Heart right ventricle (tissue), 16 donors: ENCODE measurements at regions not wholly inside any gene's neighbourhood (a gene's known extent, or its start where the extent isn't known, plus 50 kb on each side); places are given as distances from the start of the nearest gene placed in this dataset.

ENCODE experiments used
- ATAC-seq, 8 donors: fragments of 200-7000 bp; cut with Tn5 transposase; one replicate each; pipeline ENCODE4 v1.9.1; 2020; ENCODE audit warnings: mild to moderate bottlenecking in 8 of 8, moderate library complexity in 8 of 8, moderate number of reproducible peaks in 1 of 8
- DNase-seq, 2 donors: peaks; one replicate each; pipeline ENCODE4 v3.0.0-alpha.2; 2020
- H3K27ac ChIP-seq, 10 donors: fragments of 200-600 bp; sonication (generic) in 2 of 10; one replicate each; pipeline versions ENCODE4 v1.5.0 to v1.8.0; 2020 to 2022; ENCODE audit warnings: mild to moderate bottlenecking in 3 of 10
- H3K27me3 ChIP-seq, 7 donors: fragments of 200-600 bp; one replicate each; pipeline ENCODE4 v1.8.0; 2021 to 2022; ENCODE audit warnings: mild to moderate bottlenecking in 2 of 7
- H3K36me3 ChIP-seq, 9 donors: fragments of 200-600 bp; sonication (generic) in 1 of 9; one replicate each; pipeline versions ENCODE4 v1.5.0 to v1.8.0; 2020 to 2022; ENCODE audit warnings: mild to moderate bottlenecking in 2 of 9
- H3K4me1 ChIP-seq, 9 donors: fragments of 200-600 bp; sonication (generic) in 1 of 9; one replicate each; pipeline versions ENCODE4 v1.5.0 to v1.8.0; 2020 to 2022; ENCODE audit warnings: mild to moderate bottlenecking in 4 of 9
- H3K4me3 ChIP-seq, 10 donors: fragments of 200-600 bp; sonication (generic) in 2 of 10; one replicate each; pipeline versions ENCODE4 v1.5.0 to v1.8.0; 2020 to 2022; ENCODE audit warnings: mild to moderate bottlenecking in 7 of 10, moderate library complexity in 2 of 10
- H3K9me3 ChIP-seq, 11 donors: fragments of 200-600 bp in 10 of 11; sonication (generic) in 2 of 11; one replicate each; pipeline versions ENCODE4 v1.5.0 to v1.8.0; 2013 to 2022; ENCODE audit warnings: mild to moderate bottlenecking in 2 of 11, control low read depth in 1 of 11, moderate library complexity in 1 of 11
- WGBS, 2 donors: extraction: QIAGEN DNeasy Blood & Tissue Kit; methylation state at CpG; one replicate each; pipeline ENCODE4 v1.1.7; 2013; ENCODE audit warnings: inconsistent platforms in 1 of 2; 5-methylcytosine and 5-hydroxymethylcytosine counted together
- intact Hi-C, 10 donors: fragments of 100-400 bp; cut with DNase I; formaldehyde crosslinking; loops; one replicate each; pipeline versions ENCODE4 v1.11.1 to v1.14.2; 2022
- TF ChIP-seq, protein P1 (sequence below), 9 donors: fragments of 200-600 bp; sonication (generic) in 2 of 9; IDR thresholded peaks; one replicate each; pipeline versions ENCODE4 v1.5.0 to v1.8.0; 2021 to 2022; ENCODE audit warnings: antibody characterized with exemption in 9 of 9, mild to moderate bottlenecking in 5 of 9, moderate library complexity in 1 of 9
- donor health status: Arrhythmogenic right ventricular cardiomyopathy.
- donor health status: ischemic (EF 13 %, LVEDD 7.1; RV severe dilation, severe dysfunction).
- donor health status: healthy with polysubstance abuse.
- donor health status: DM: no; HTN: yes; CAD: no.
- donor health status: DM: no; HTN: no; CAD: no.
- donor health status: ischemic (EF 25% LVEDD 6.9; RV normal size, moderate dysfunction).
- donor health status: ischemic (EF 25% LVEDD 5.7; RV mildly dilated, moderate dysfunction).
- donor health status: healthy.
- donor health status: DM: yes; HTN: yes; CAD: no.
- donor health status: Ischemic cardiomyopathy.
- donor health status: ischemic (EF 35%, LVEDD 5.7; RV mildly dilated, moderate dysfunction).
- donor health status: nonischemic (EF 11% LVEDD 7.7; RV severe dilation, severe dysfunction).
- donor health status: DM: yes; HTN: yes; CAD: no.
- donor health status: PGD.
- donor health status: ischemic (EF 29% LVEDD 5.4; RV normal size, mild dysfunction).
- donor health status: nonischemic (EF 23%, LVEDD 6.1; RV moderate dilation, normal function).

DNA sequence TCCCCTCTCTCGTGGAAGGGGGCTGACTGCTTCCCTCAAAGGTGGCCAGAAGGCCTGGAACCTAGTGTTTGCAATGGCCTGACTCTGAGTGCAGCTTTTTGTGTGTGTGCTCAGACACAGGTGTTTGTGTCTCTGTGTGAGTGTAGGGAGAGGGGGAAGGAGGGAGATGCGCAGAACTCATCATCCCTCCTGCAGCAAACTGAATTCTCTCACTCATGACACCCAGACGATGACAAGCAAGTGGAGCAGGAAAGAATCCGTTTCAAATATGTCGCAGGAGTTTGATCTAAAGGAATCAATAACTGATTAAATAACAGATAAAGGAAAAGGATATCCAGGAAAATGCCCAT is 101.4 kb downstream of the TNFAIP3 start:
- no peak for DNase-seq
- H3K4me3 ChIP-seq: no peak overlapping the region
- H3K27ac ChIP-seq: peak overlapping the region in 1 of 10 donors; percentile 41
- TF ChIP-seq, protein P1, sequence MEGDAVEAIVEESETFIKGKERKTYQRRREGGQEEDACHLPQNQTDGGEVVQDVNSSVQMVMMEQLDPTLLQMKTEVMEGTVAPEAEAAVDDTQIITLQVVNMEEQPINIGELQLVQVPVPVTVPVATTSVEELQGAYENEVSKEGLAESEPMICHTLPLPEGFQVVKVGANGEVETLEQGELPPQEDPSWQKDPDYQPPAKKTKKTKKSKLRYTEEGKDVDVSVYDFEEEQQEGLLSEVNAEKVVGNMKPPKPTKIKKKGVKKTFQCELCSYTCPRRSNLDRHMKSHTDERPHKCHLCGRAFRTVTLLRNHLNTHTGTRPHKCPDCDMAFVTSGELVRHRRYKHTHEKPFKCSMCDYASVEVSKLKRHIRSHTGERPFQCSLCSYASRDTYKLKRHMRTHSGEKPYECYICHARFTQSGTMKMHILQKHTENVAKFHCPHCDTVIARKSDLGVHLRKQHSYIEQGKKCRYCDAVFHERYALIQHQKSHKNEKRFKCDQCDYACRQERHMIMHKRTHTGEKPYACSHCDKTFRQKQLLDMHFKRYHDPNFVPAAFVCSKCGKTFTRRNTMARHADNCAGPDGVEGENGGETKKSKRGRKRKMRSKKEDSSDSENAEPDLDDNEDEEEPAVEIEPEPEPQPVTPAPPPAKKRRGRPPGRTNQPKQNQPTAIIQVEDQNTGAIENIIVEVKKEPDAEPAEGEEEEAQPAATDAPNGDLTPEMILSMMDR (IDR thresholded peaks at IDR 0.05): no peak
- WGBS, 2 donors: 89 to 94% methylated on average over 5 of the region's 5 CpGs
- intact Hi-C loops: no loop called here
- H3K9me3 ChIP-seq: no peaks in the 10 kb centered on the region
- peak in 1 of 8 donors; percentile 13 for ATAC-seq
- H3K27me3 ChIP-seq: peaks cover 0 to 5% (median 0%) of the 10 kb centered on the region in 7 donors
- H3K36me3 ChIP-seq: no peaks in the 10 kb centered on the region
- H3K4me1 ChIP-seq: peaks cover 0 to 27% (median 0%) of the 10 kb centered on the region in 9 donors

DNA sequence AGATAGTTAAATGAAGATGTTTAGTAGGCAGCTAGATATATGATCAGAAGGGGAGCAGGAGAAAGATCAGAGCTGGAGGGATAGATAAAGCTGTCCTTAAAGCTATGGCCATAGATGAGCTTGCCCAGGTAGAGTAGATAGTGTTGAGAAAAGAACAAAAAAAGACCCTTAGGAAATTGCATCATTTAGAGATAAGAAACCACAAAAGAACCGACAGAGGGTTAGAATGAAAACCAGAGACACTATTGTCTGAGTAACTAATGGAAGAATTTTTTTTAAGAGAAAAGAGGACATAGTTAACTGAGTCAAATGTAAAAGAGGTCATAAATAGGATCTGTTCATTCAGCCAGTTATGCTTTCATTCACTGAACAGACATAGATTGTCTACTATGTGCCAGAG is 101.8 kb downstream of the TNFAIP3 start:
- H3K9me3 ChIP-seq: no peaks in the 10 kb centered on the region
- H3K4me1 ChIP-seq: peaks cover 0 to 27% (median 0%) of the 10 kb centered on the region in 9 donors
- 28 to 29% methylated on average over 1 of the region's 1 CpG for WGBS, 2 donors
- no peak for ATAC-seq
- intact Hi-C loops: no loop called here
- H3K4me3 ChIP-seq: no peak overlapping the region
- TF ChIP-seq, protein P1 (IDR thresholded peaks at IDR 0.05): no peak
- peaks cover 0 to 5% (median 0%) of the 10 kb centered on the region in 7 donors for H3K27me3 ChIP-seq
- H3K36me3 ChIP-seq: no peaks in the 10 kb centered on the region
- DNase-seq: no peak
- H3K27ac ChIP-seq: peak overlapping the region in 1 of 10 donors; percentile 41

GRCh38 chr6:137969874-137970273 is 102.8 kb downstream of the TNFAIP3 start:
- intact Hi-C loops: loop anchor here in 2 of 10 donors (10.0 kb wide), 2 partner anchors 265 to 695 kb away; no protein-coding TSS in a partner anchor

DNA sequence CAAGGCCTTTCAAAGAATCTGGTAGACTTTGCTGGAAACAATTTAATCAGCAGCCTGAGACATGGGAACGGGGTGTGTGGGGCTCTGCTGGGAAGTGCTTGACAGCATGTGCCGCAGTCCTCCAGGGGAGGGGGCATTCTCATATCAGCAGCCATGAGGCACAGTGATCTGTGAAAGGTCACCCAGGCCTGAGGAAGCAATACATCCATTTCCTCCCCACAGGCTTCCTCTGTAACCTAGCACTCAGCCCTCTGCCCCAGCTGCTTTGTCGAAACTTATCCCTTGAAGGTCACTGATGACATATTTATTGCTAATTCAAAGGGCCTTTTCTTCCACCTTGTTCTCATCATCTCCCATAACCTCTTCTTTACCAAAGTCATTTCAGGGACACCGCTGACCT is 103.3 kb downstream of the TNFAIP3 start:
- intact Hi-C loops: loop anchor here in 2 of 10 donors (10.0 kb wide), 2 partner anchors 266 to 696 kb away; no protein-coding TSS in a partner anchor
- Histone ChIP-seq H3K27me3 (no peaks in the 10 kb centered on the region), H3K36me3 (no peaks in the 10 kb centered on the region), H3K4me3 (no peak overlapping the region), H3K27ac (no peak overlapping the region), H3K9me3 (no peaks in the 10 kb centered on the region), H3K4me1 (peaks cover 0 to 39% (median 0%) of the 10 kb centered on the region in 9 donors)
- no peak for ATAC-seq
- TF ChIP-seq, protein P1 (IDR thresholded peaks at IDR 0.05): no peak
- 60 to 69% methylated on average over 4 of the region's 4 CpGs for WGBS, 2 donors
- no peak for DNase-seq

More at GRCh38 chr6:137969874-137970273, 102.8 kb downstream of the TNFAIP3 start:
- DNase-seq: no peak
- no peak overlapping the region for H3K27ac ChIP-seq
- TF ChIP-seq, protein P1 (IDR thresholded peaks at IDR 0.05): no peak
- peaks cover 0 to under 1% (median 0%) of the 10 kb centered on the region in 7 donors for H3K27me3 ChIP-seq
- peaks cover 0 to 34% (median 0%) of the 10 kb centered on the region in 9 donors for H3K4me1 ChIP-seq
- H3K9me3 ChIP-seq: no peaks in the 10 kb centered on the region
- no peak overlapping the region for H3K4me3 ChIP-seq
- no peak for ATAC-seq
- no peaks in the 10 kb centered on the region for H3K36me3 ChIP-seq
